MCF 10A (cell line): ENCODE measurements at regions not wholly inside any gene's neighbourhood (a gene's known extent, or its start where the extent isn't known, plus 50 kb on each side); places are given as distances from the start of the nearest gene placed in this dataset.
"Not testable (repeated sequence)": the region's sequence is repeated elsewhere in the genome, so short reads cannot be mapped to it uniquely, and the experiment has no call there.

Experiments used
- BruUV-seq: library from RNA; stranded (reverse); fragments of 400-500 nt; replicated peaks from 2 replicates; lab custom pipeline; 2021; lab: Mats Ljungman, UMichigan
- CTCF ChIA-PET: fragments of 300-600 bp; sonication (Branson Sonifier 250); formaldehyde crosslinking; extraction: SDS; loops from one replicate; lab custom pipeline; 2021; ENCODE audit warnings: antibody characterized with exemption, inconsistent platforms; lab: Yijun Ruan, JAX
- POLR2A ChIA-PET: fragments of 300-600, 350-650 bp; sonication (Branson Sonifier 250); formaldehyde crosslinking; extraction: SDS; loops from one replicate; lab custom pipeline; 2020; ENCODE audit warnings: antibody characterized with exemption, inconsistent platforms; lab: Yijun Ruan, JAX
- DNase-seq: peaks from one replicate; pipeline ENCODE4 v3.0.0-alpha.2; 2018; ENCODE audit not compliant: unreplicated experiment
- H3K27ac Mint-ChIP-seq: one replicate; pipeline ENCODE4 v1.8.0; 2022; ENCODE audit warnings: mild to moderate bottlenecking, low read depth, mixed read lengths; ENCODE audit not compliant: unreplicated experiment
- H3K27me3 Mint-ChIP-seq: one replicate; pipeline ENCODE4 v1.8.0; 2022; ENCODE audit warnings: mixed read lengths; ENCODE audit not compliant: insufficient read depth, unreplicated experiment
- H3K36me3 Mint-ChIP-seq: one replicate; pipeline ENCODE4 v1.8.0; 2022; ENCODE audit warnings: mild to moderate bottlenecking, moderate library complexity, mixed read lengths; ENCODE audit not compliant: insufficient read depth, unreplicated experiment
- H3K4me1 Mint-ChIP-seq: one replicate; pipeline ENCODE4 v1.8.0; 2022; ENCODE audit warnings: mixed read lengths; ENCODE audit not compliant: insufficient read depth, unreplicated experiment
- H3K4me3 Mint-ChIP-seq: one replicate; pipeline ENCODE4 v1.8.0; 2022; ENCODE audit warnings: mild to moderate bottlenecking, moderate library complexity, mixed read lengths; ENCODE audit not compliant: unreplicated experiment
- H3K9me3 Mint-ChIP-seq: one replicate; pipeline ENCODE4 v1.8.0; 2022; ENCODE audit warnings: mixed read lengths; ENCODE audit not compliant: unreplicated experiment
- CTCF ChIP-seq: fragments of 200-600 bp; IDR thresholded peaks from one replicate; pipeline ENCODE4 v1.8.0; 2022; ENCODE audit warnings: antibody characterized with exemption, mild to moderate bottlenecking; ENCODE audit not compliant: unreplicated experiment
- intact Hi-C: fragments of 100-400 bp; cut with micrococcal nuclease; formaldehyde crosslinking; loops from 2 replicates; pipeline ENCODE4 v1.14.1; 2022

GRCh38 chr3:78087134-78087533 lies 1047.2 kb downstream of the ROBO2 start:
- H3K9me3 Mint-ChIP-seq, result peaks cover 7% of the 10 kb centered on the region
- intact Hi-C loops, result no loop called here
- TF ChIP-seq CTCF, result no peak
- BruUV-seq, result no TSS peak
- no peaks in the 10 kb centered on the region for H3K27me3 Mint-ChIP-seq
- peaks cover 5% of the 10 kb centered on the region for H3K4me1 Mint-ChIP-seq
- ChIA-PET POLR2A (no interaction called here), CTCF (interaction anchor here (0.6 kb wide), 1 partner anchor 838 kb away, joined by 3 read pairs; no protein-coding TSS in a partner anchor)
- H3K4me3 Mint-ChIP-seq, result no peak overlapping the region
- no peak overlapping the region for H3K27ac Mint-ChIP-seq
- DNase-seq, result no peak
- no peaks in the 10 kb centered on the region for H3K36me3 Mint-ChIP-seq

DNA sequence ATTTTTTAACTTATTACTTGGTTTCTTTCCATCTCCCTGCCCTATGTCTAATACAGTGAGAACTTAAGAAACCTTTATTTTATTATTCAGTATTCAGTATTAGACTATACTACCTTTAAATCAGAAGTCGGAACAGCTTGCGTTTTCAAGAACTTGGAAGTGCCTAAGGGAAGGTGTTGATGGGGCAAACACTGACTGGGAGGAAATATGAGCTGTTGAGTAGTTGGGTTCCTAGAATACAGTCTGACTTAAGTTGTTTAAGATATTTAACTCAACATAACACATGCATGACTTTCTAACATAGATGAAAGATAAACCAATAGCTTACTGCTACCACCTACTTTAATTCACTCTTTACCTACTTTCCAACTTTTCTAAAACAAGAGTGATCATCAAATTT lies 1048.1 kb downstream of the ROBO2 start:
- no TSS peak for BruUV-seq
- Mint-ChIP-seq H3K27me3 (no peaks in the 10 kb centered on the region), H3K4me3 (no peak overlapping the region), H3K4me1 (peaks cover 11% of the 10 kb centered on the region), H3K27ac (no peak overlapping the region), H3K36me3 (no peaks in the 10 kb centered on the region), H3K9me3 (peaks cover 7% of the 10 kb centered on the region)
- ChIA-PET CTCF (no interaction called here), POLR2A (interaction anchor here (0.6 kb wide), 1 partner anchor 263 kb away, joined by 3 read pairs; no protein-coding TSS in a partner anchor)
- DNase-seq, result no peak
- intact Hi-C loops, result no loop called here
- TF ChIP-seq CTCF, result no peak

DNA sequence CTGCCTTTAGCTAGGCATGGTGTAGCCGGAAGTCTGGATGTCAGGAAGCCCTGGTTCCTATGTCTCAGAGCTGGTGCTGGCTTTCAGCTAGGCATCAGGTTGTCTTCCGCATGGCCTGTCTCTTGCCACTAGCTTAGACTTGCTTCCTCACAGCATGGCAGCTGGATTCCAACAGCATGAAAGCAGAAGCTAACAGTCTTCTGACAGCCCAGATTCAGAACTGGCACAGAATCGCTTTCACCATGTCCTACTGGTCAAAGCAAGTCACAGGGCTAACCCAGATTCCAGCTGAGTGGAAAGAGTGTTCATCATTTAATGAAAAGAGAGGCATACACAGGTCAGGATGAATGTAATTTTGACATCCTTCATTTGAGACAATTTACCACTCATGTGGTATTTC lies 1050.5 kb downstream of the ROBO2 start:
- Mint-ChIP-seq H3K27me3 (no peaks in the 10 kb centered on the region), H3K36me3 (no peaks in the 10 kb centered on the region), H3K27ac (no peak overlapping the region), H3K4me1 (peaks cover 11% of the 10 kb centered on the region), H3K4me3 (no peak overlapping the region), H3K9me3 (peaks cover 16% of the 10 kb centered on the region)
- ChIA-PET CTCF (interaction anchor here (0.7 kb wide), 1 partner anchor 9 kb away, joined by 5 read pairs; no protein-coding TSS in a partner anchor), POLR2A (interaction anchor here (1.0 kb wide), 1 partner anchor 13 kb away, joined by 3 read pairs; no protein-coding TSS in a partner anchor)
- intact Hi-C loops, result no loop called here
- no peak for TF ChIP-seq CTCF
- BruUV-seq, result no TSS peak
- no peak for DNase-seq

- peaks cover 7% of the 10 kb centered on the region for H3K4me1 Mint-ChIP-seq
- no TSS peak for BruUV-seq
- no peak for TF ChIP-seq CTCF
- intact Hi-C loops, result no loop called here
- H3K9me3 Mint-ChIP-seq, result peaks cover 12% of the 10 kb centered on the region
- no peak overlapping the region for H3K27ac Mint-ChIP-seq
- H3K27me3 Mint-ChIP-seq, result no peaks in the 10 kb centered on the region
- no peak for DNase-seq
- ChIA-PET POLR2A (interaction anchor here (1.0 kb wide), 1 partner anchor 11 kb away, joined by 3 read pairs; no protein-coding TSS in a partner anchor), CTCF (no interaction called here)
- H3K36me3 Mint-ChIP-seq, result no peaks in the 10 kb centered on the region
- no peak overlapping the region for H3K4me3 Mint-ChIP-seq
These were observed 1051.7 kb downstream of the ROBO2 start for GRCh38 chr3:78091478-78092119.

GRCh38 chr3:78092574-78092973 lies 1052.7 kb downstream of the ROBO2 start:
- peak; percentile 51 for DNase-seq
- H3K4me1 Mint-ChIP-seq, H3K4me3 Mint-ChIP-seq, H3K27me3 Mint-ChIP-seq, POLR2A ChIA-PET, intact Hi-C loops, H3K27ac Mint-ChIP-seq, H3K36me3 Mint-ChIP-seq, BruUV-seq: not testable (repeated sequence)
- H3K9me3 Mint-ChIP-seq, result peaks cover 12% of the 10 kb centered on the region
- CTCF ChIA-PET, result interaction anchor here (0.5 kb wide), 1 partner anchor 74 kb away, joined by 9 read pairs; no protein-coding TSS in a partner anchor
